Adrenal gland (tissue), 9 donors: ENCODE measurements at regions not wholly inside any gene's neighbourhood (a gene's known extent, or its start where the extent isn't known, plus 50 kb on each side); places are given as distances from the start of the nearest gene placed in this dataset.

Source experiments
- DNase-seq, 7 donors: peaks; one replicate each; pipeline ENCODE4 v3.0.0-alpha.2; 2019 to 2020
- H3K27ac ChIP-seq, 5 donors: fragments of 200-600 bp; sonication (generic) in 4 of 5; 1 replicate in 3 of 5; 2 replicates in 2 of 5; pipeline versions ENCODE4 v1.5.1 to v1.8.0; 2016 to 2020; ENCODE audit warnings: mild to moderate bottlenecking in 1 of 5
- H3K27me3 ChIP-seq: fragments of 200-600 bp; 2 replicates; pipeline ENCODE4 v1.8.0; 2021
- H3K36me3 ChIP-seq, 2 donors: fragments of 200-600 bp; replicated peaks in 1 of 2; 1 replicate in 1 of 2; 2 replicates in 1 of 2; pipeline versions ENCODE4 v1.5.1 to v1.8.0; 2018 to 2022
- H3K4me1 ChIP-seq, 2 donors: fragments of 200-600 bp; replicated peaks in 1 of 2; 1 replicate in 1 of 2; 2 replicates in 1 of 2; pipeline versions ENCODE4 v1.5.1 to v1.8.0; 2018 to 2021
- H3K4me3 ChIP-seq, 4 donors: fragments of 200-600 bp; sonication (generic) in 3 of 4; one replicate each; pipeline ENCODE4 v1.5.1; 2016 to 2018
- H3K9me3 ChIP-seq, 3 donors: fragments of 200-600 bp; sonication (generic) in 1 of 3; replicated peaks in 1 of 3; 1 replicate in 2 of 3; 2 replicates in 1 of 3; pipeline versions ENCODE4 v1.5.1 to v1.8.0; 2016 to 2021
- POLR2A ChIP-seq, 2 donors: fragments of 450-650 bp; IDR thresholded peaks; one replicate each; pipeline ENCODE4 v1.6.1; 2017; ENCODE audit warnings: antibody characterized with exemption in 2 of 2, mild to moderate bottlenecking in 2 of 2, moderate library complexity in 1 of 2
- WGBS, 4 donors: extraction: QIAGEN DNeasy Blood & Tissue Kit in 2 of 4; methylation state at CpG; one replicate each; pipeline versions ENCODE4 v1.1.5 to v1.1.7; 2013 to 2017; 5-methylcytosine and 5-hydroxymethylcytosine counted together
- intact Hi-C, 2 donors: fragments of 100-400 bp; cut with DNase I; formaldehyde crosslinking; loops; one replicate each; pipeline versions ENCODE4 v1.14.1 to v1.15.0; 2022 to 2023
- TF ChIP-seq, protein P1 (sequence below), 6 experiments: fragments of 450-650 bp in 4 of 6; fragments of 200-600 bp in 2 of 6; sonication (generic) in 1 of 6; IDR thresholded peaks; 1 replicate in 5 of 6; 2 replicates in 1 of 6; pipeline versions ENCODE4 v1.5.1 to v1.8.0; 2016 to 2021; ENCODE audit warnings: antibody characterized with exemption in 6 of 6, mild to moderate bottlenecking in 2 of 6, moderate library complexity in 1 of 6
- donor health status: healthy with polysubstance abuse.
- donor health status: Bipolar disorder and iron deficiency.
- donor health status: DM: yes; HTN: yes; CAD: no.
- donor health status: DM: no; HTN: no; CAD: no.
- donor health status: DM: no; HTN: no; CAD: no.

DNA sequence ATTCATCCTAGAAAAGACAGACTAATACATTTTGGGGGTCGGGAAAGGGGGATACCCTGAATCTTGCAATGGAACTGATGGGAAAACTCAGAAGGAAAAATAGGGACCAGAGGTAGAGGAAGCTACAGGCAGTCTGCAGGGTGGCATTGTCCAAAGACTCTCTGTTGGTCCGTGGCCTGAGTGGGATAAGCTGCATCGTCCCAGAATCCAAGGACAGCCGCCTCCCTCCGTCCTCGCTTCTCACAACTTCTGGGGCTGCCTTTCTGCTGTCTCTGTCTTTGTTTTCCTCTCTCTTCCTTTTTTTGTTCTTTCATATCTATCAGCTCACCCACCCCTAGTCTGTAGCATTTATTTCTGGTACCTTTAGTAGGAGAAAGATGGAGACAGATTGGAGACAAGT is 1052.6 kb upstream of the RBFOX1 start:
- TF ChIP-seq POLR2A (IDR thresholded peaks at IDR 0.05): no peak
- TF ChIP-seq, protein P1, sequence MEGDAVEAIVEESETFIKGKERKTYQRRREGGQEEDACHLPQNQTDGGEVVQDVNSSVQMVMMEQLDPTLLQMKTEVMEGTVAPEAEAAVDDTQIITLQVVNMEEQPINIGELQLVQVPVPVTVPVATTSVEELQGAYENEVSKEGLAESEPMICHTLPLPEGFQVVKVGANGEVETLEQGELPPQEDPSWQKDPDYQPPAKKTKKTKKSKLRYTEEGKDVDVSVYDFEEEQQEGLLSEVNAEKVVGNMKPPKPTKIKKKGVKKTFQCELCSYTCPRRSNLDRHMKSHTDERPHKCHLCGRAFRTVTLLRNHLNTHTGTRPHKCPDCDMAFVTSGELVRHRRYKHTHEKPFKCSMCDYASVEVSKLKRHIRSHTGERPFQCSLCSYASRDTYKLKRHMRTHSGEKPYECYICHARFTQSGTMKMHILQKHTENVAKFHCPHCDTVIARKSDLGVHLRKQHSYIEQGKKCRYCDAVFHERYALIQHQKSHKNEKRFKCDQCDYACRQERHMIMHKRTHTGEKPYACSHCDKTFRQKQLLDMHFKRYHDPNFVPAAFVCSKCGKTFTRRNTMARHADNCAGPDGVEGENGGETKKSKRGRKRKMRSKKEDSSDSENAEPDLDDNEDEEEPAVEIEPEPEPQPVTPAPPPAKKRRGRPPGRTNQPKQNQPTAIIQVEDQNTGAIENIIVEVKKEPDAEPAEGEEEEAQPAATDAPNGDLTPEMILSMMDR (IDR thresholded peaks at IDR 0.05): no peak
- no peaks in the 10 kb centered on the region for H3K9me3 ChIP-seq
- no peak overlapping the region for H3K4me3 ChIP-seq
- no peaks in the 10 kb centered on the region for H3K27me3 ChIP-seq
- 65 to 78% (median 70%) methylated on average over 6 of the region's 6 CpGs for WGBS, 4 donors
- no peak overlapping the region for H3K27ac ChIP-seq
- no peak for DNase-seq
- no peaks in the 10 kb centered on the region for H3K4me1 ChIP-seq
- intact Hi-C loops: no loop called here
- H3K36me3 ChIP-seq: no peaks in the 10 kb centered on the region

DNA sequence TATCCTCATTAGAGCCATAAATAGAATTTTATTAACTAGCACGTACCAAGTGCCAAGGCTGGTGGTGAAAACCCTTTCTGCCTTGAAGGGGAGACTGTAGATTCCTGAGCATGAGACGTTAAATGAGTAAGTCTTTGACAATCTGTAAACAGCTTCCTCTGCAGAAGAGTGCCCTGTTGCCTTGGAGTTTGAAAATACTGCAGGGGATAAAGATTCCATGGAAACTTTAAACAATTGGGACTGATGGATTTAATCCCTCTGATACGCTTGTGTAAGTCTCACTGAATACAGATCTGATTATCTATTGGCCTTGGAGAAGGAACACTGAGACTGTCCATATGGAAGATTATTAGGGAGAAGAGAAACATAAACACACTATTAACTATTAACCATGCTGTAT is 1053.4 kb upstream of the RBFOX1 start:
- no peaks in the 10 kb centered on the region for H3K27me3 ChIP-seq
- no peaks in the 10 kb centered on the region for H3K4me1 ChIP-seq
- H3K36me3 ChIP-seq: no peaks in the 10 kb centered on the region
- no peaks in the 10 kb centered on the region for H3K9me3 ChIP-seq
- WGBS, 4 donors: 50 to 62% (median 55%) methylated on average over 3 of the region's 3 CpGs
- H3K4me3 ChIP-seq: no peak overlapping the region
- intact Hi-C loops: no loop called here
- no peak for DNase-seq
- H3K27ac ChIP-seq: no peak overlapping the region
- TF ChIP-seq, protein P1 (IDR thresholded peaks at IDR 0.05): no peak
- no peak for TF ChIP-seq POLR2A (IDR thresholded peaks at IDR 0.05)

DNA sequence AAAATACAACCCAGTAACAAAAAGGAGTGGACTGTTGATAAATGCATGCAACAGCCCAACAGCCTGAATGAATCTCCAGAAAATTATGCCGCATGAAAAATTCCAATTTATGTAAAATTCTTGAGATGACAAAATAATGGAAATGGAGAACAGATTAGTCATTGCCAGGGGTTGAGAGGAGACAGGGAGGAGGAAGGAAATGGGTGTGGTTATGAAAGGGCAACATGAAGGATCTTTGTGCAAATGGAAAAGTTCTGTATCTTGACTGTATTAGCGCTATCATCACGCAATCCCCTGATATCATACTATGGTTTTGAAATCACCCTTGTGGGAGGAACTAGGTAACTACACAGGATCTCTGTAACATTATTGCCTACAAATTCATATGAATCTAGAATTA is 1058.3 kb upstream of the RBFOX1 start:
- DNase-seq: no peak
- Histone ChIP-seq H3K9me3 (no peaks in the 10 kb centered on the region), H3K27me3 (no peaks in the 10 kb centered on the region), H3K36me3 (no peaks in the 10 kb centered on the region), H3K4me3 (no peak overlapping the region), H3K27ac (no peak overlapping the region), H3K4me1 (no peaks in the 10 kb centered on the region)
- TF ChIP-seq, protein P1 (IDR thresholded peaks at IDR 0.05): no peak
- no peak for TF ChIP-seq POLR2A (IDR thresholded peaks at IDR 0.05)
- 87 to 98% (median 92%) methylated on average over 3 of the region's 3 CpGs for WGBS, 4 donors
- intact Hi-C loops: no loop called here

DNA sequence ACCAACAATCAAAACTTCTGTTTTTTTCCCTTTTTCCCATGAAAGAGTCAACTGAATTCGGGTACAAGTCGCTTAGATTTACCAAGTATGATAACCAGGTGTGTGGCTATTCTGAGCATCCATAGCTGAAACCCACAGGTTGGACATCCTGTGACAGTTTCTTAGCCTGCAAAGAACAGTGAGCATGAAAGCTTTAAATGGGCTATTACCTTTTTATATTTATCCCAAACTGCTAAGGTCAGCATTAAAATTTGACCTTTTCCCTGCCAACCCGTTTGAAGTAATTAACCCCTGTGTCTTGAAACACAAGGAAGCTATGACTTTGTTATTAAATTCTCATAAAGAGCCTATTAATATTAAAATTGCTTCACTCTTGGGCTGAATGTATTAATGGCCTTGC is 1065.0 kb upstream of the RBFOX1 start:
- TF ChIP-seq, protein P1 (IDR thresholded peaks at IDR 0.05): no peak
- TF ChIP-seq POLR2A (IDR thresholded peaks at IDR 0.05): no peak
- intact Hi-C loops: no loop called here
- H3K4me1 ChIP-seq: no peaks in the 10 kb centered on the region
- no peaks in the 10 kb centered on the region for H3K9me3 ChIP-seq
- 54 to 70% (median 58%) methylated on average over 3 of the region's 3 CpGs for WGBS, 4 donors
- no peak for DNase-seq
- no peak overlapping the region for H3K4me3 ChIP-seq
- H3K27ac ChIP-seq: no peak overlapping the region
- H3K36me3 ChIP-seq: no peaks in the 10 kb centered on the region
- H3K27me3 ChIP-seq: no peaks in the 10 kb centered on the region
